ENCODE measurements at regions not wholly inside any gene's neighbourhood (a gene's known extent, or its start where the extent isn't known, plus 50 kb on each side); places are given as distances from the start of the nearest gene placed in this dataset.

- TF ChIP-seq CTCF (IDR thresholded peaks at IDR 0.05), result no peak
- TF ChIP-seq POLR2A (IDR thresholded peaks at IDR 0.05), result no peak
- TF ChIP-seq POLR2AphosphoS5 (IDR thresholded peaks at IDR 0.05), result no peak
Measured at GRCh38 chr7:142450206-142450605, 192.3 kb upstream of the PRSS58 start.

Measured in upper lobe of left lung (tissue), 4 donors.